HL-60 (cell line): ENCODE measurements at regions not wholly inside any gene's neighbourhood (a gene's known extent, or its start where the extent isn't known, plus 50 kb on each side); places are given as distances from the start of the nearest gene placed in this dataset.

Source experiments
- DNase-seq, 2 experiments: peaks; one replicate each; pipeline ENCODE4 v3.0.0-alpha.2; 2010 to 2020; ENCODE audit warnings: low read depth in 1 of 2, low spot score in 1 of 2
- H3K27ac ChIP-seq: fragments of 250-450 bp; sonication (Bioruptor Pico); replicated peaks from 2 replicates; pipeline ENCODE4 v1.5.1; 2020; ENCODE audit warnings: mild to moderate bottlenecking, moderate library complexity
- H3K27me3 ChIP-seq: fragments of 250-450 bp; sonication (Bioruptor Pico); 2 replicates; pipeline ENCODE4 v1.5.1; 2021; ENCODE audit warnings: mild to moderate bottlenecking, moderate library complexity; ENCODE audit not compliant: insufficient read depth, poor library complexity, severe bottlenecking
- H3K4me3 ChIP-seq: replicated peaks from 2 replicates; pipeline ENCODE4 v1.5.1; 2011; ENCODE audit warnings: mild to moderate bottlenecking, control low read depth, low read length; ENCODE audit not compliant: insufficient read depth
- GABPA ChIP-seq: IDR thresholded peaks from 2 replicates; pipeline ENCODE4 v1.6.1; 2012; ENCODE audit warnings: low read depth
- POLR2AphosphoS5 ChIP-seq: IDR thresholded peaks from 2 replicates; pipeline ENCODE4 v1.6.1; 2012; ENCODE audit warnings: low read depth
- SPI1 ChIP-seq: IDR thresholded peaks from 2 replicates; pipeline ENCODE4 v1.6.1; 2012; ENCODE audit warnings: low read depth, mild to moderate bottlenecking, borderline replicate concordance
- TF ChIP-seq, protein P1 (sequence below): IDR thresholded peaks from 2 replicates; pipeline ENCODE4 v1.6.1; 2012; ENCODE audit warnings: low read depth; ENCODE audit not compliant: insufficient replicate concordance
- TF ChIP-seq, protein P2 (sequence below): IDR thresholded peaks from one replicate; pipeline ENCODE4 v1.5.1; 2011; ENCODE audit warnings: low read length, control low read depth, inconsistent platforms; ENCODE audit not compliant: insufficient read depth

DNA sequence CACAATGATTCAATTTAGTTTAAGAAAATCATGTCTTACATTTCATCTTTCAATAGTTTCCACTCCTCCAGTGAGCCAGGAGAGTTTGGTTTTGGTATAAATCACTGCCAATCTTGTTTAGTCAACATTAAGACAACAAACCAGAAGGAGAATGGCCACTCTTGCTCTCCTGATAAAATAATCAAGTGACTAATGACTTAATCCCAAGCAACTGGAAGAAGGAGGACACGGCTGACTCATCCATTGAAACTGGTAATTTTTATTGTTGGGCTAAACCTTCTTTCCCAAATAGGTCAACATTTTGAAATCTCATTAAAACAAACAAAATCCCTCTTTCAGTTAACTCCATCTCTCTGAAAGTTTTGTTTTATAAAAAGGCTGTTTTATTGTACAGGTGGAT is 230.2 kb downstream of the CLCN4 start:
- Histone ChIP-seq H3K4me3 (no peak overlapping the region), H3K27ac (no peak overlapping the region), H3K27me3 (peaks cover 2% of the 10 kb centered on the region)
- TF ChIP-seq POLR2AphosphoS5, result no peak
- TF ChIP-seq, protein P1, sequence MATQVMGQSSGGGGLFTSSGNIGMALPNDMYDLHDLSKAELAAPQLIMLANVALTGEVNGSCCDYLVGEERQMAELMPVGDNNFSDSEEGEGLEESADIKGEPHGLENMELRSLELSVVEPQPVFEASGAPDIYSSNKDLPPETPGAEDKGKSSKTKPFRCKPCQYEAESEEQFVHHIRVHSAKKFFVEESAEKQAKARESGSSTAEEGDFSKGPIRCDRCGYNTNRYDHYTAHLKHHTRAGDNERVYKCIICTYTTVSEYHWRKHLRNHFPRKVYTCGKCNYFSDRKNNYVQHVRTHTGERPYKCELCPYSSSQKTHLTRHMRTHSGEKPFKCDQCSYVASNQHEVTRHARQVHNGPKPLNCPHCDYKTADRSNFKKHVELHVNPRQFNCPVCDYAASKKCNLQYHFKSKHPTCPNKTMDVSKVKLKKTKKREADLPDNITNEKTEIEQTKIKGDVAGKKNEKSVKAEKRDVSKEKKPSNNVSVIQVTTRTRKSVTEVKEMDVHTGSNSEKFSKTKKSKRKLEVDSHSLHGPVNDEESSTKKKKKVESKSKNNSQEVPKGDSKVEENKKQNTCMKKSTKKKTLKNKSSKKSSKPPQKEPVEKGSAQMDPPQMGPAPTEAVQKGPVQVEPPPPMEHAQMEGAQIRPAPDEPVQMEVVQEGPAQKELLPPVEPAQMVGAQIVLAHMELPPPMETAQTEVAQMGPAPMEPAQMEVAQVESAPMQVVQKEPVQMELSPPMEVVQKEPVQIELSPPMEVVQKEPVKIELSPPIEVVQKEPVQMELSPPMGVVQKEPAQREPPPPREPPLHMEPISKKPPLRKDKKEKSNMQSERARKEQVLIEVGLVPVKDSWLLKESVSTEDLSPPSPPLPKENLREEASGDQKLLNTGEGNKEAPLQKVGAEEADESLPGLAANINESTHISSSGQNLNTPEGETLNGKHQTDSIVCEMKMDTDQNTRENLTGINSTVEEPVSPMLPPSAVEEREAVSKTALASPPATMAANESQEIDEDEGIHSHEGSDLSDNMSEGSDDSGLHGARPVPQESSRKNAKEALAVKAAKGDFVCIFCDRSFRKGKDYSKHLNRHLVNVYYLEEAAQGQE, result no peak
- no peak for TF ChIP-seq GABPA
- TF ChIP-seq SPI1, result no peak
- TF ChIP-seq, protein P2, sequence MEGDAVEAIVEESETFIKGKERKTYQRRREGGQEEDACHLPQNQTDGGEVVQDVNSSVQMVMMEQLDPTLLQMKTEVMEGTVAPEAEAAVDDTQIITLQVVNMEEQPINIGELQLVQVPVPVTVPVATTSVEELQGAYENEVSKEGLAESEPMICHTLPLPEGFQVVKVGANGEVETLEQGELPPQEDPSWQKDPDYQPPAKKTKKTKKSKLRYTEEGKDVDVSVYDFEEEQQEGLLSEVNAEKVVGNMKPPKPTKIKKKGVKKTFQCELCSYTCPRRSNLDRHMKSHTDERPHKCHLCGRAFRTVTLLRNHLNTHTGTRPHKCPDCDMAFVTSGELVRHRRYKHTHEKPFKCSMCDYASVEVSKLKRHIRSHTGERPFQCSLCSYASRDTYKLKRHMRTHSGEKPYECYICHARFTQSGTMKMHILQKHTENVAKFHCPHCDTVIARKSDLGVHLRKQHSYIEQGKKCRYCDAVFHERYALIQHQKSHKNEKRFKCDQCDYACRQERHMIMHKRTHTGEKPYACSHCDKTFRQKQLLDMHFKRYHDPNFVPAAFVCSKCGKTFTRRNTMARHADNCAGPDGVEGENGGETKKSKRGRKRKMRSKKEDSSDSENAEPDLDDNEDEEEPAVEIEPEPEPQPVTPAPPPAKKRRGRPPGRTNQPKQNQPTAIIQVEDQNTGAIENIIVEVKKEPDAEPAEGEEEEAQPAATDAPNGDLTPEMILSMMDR, result no peak
- no peak for DNase-seq

DNA sequence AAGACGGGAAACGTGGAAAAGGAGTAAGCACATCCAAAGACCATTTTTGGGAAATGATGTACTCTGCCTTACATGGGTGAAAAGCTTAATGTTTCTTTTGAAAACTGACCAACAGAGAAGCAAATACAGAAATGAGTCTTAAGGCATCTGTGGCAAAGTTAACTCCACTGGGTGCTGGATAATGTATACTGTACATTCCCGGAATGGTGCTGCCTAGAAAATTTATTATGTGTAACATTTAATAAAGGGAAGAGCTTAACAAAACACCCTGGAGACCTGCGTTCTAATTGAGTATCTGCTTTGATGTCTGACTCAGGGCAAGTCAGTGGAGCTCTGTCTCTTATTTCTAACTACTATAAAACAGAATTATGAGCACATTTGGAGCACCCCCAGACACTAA is 230.2 kb downstream of the MID1 start:
- no peak overlapping the region for H3K4me3 ChIP-seq
- TF ChIP-seq SPI1 (no peak), GABPA (no peak), POLR2AphosphoS5 (no peak)
- TF ChIP-seq, protein P1, result no peak
- TF ChIP-seq, protein P2, result no peak
- DNase-seq, result no peak
- H3K27me3 ChIP-seq, result peaks cover 2% of the 10 kb centered on the region
- no peak overlapping the region for H3K27ac ChIP-seq

DNA sequence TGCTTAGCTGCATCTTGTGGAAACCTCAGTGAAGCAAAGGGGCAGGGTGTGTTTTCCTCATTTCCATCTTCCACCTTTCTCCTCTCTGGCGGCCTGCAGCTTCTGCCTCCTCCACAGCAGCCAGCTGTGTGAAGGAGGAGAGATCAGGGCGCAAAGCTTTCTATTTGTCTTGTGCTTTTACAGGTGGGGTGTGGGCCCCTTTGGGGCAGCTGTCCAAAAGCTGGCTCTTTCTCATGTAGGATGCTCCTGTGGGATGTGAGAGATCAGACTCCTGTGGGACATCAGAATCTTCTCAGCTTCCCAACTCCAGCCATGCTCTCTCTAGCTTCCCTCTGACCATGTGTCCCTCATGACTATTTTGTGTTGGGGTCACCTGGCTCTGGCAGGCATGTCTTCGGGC is 227.1 kb downstream of the MID1 start:
- Histone ChIP-seq H3K4me3 (no peak overlapping the region), H3K27me3 (peaks cover 2% of the 10 kb centered on the region), H3K27ac (no peak overlapping the region)
- TF ChIP-seq SPI1, result no peak
- TF ChIP-seq, protein P1, result no peak
- TF ChIP-seq, protein P2, result no peak
- no peak for TF ChIP-seq GABPA
- TF ChIP-seq POLR2AphosphoS5, result no peak
- DNase-seq, result no peak
